ENCODE measurements at regions not wholly inside any gene's neighbourhood (a gene's known extent, or its start where the extent isn't known, plus 50 kb on each side); places are given as distances from the start of the nearest gene placed in this dataset.

GRCh38 chr14:25944020-25944419 is 653.8 kb downstream of the NOVA1 start:
- TF ChIP-seq POLR2A (IDR thresholded peaks at IDR 0.05) (no peak), POLR2AphosphoS5 (IDR thresholded peaks at IDR 0.05) (no peak)
- Histone ChIP-seq H3K36me3 (no peaks in the 10 kb centered on the region), H3K27ac (no peak overlapping the region), H3K27me3 (no peaks in the 10 kb centered on the region), H3K4me3 (no peak overlapping the region), H3K9me3 (no peaks in the 10 kb centered on the region), H3K4me1 (no peaks in the 10 kb centered on the region)
- ATAC-seq: no peak
- WGBS, 2 donors (ENCODE audit: low coverage in 1 of 2): 71 to 81% methylated on average over 3 of the region's 4 CpGs

- Histone ChIP-seq H3K27me3 (no peaks in the 10 kb centered on the region), H3K4me1 (no peaks in the 10 kb centered on the region), H3K27ac (no peak overlapping the region), H3K9me3 (no peaks in the 10 kb centered on the region), H3K36me3 (no peaks in the 10 kb centered on the region), H3K4me3 (no peak overlapping the region)
- WGBS, 2 donors (ENCODE audit: low coverage in 1 of 2): 80 to 100% methylated on average over 1 of the region's 1 CpG
- no peak for TF ChIP-seq POLR2A (IDR thresholded peaks at IDR 0.05)
- no peak for TF ChIP-seq POLR2AphosphoS5 (IDR thresholded peaks at IDR 0.05)
- TF ChIP-seq CTCF (IDR thresholded peaks at IDR 0.05): no peak
- no peak for TF ChIP-seq EP300 (IDR thresholded peaks at IDR 0.05)
- ATAC-seq: no peak
Observed at GRCh38 chr14:25943329-25943728, 654.5 kb downstream of the NOVA1 start.

- no peak for ATAC-seq
- 55 to 71% methylated on average over 3 of the region's 3 CpGs for WGBS, 2 donors (ENCODE audit: low coverage in 1 of 2)
- TF ChIP-seq CTCF (IDR thresholded peaks at IDR 0.05) (no peak), POLR2AphosphoS5 (IDR thresholded peaks at IDR 0.05) (no peak), POLR2A (IDR thresholded peaks at IDR 0.05) (no peak), EP300 (IDR thresholded peaks at IDR 0.05) (no peak)
Observed at GRCh38 chr14:25942090-25942489, 655.7 kb downstream of the NOVA1 start.

GRCh38 chr14:25933731-25934130 is 664.1 kb downstream of the NOVA1 start:
- WGBS, 2 donors (ENCODE audit: low coverage in 1 of 2): 56 to 85% methylated on average over 3 of the region's 3 CpGs
- no peak for TF ChIP-seq POLR2A (IDR thresholded peaks at IDR 0.05)
- TF ChIP-seq POLR2AphosphoS5 (IDR thresholded peaks at IDR 0.05): no peak
- no peak for TF ChIP-seq CTCF (IDR thresholded peaks at IDR 0.05)
- no peak for TF ChIP-seq EP300 (IDR thresholded peaks at IDR 0.05)
- Histone ChIP-seq H3K27me3 (no peaks in the 10 kb centered on the region), H3K36me3 (no peaks in the 10 kb centered on the region), H3K4me1 (no peaks in the 10 kb centered on the region), H3K27ac (no peak overlapping the region), H3K9me3 (no peaks in the 10 kb centered on the region), H3K4me3 (no peak overlapping the region)
- ATAC-seq: no peak

More at GRCh38 chr14:25942090-25942489, 655.7 kb downstream of the NOVA1 start:
- H3K4me1 ChIP-seq: no peaks in the 10 kb centered on the region
- no peak overlapping the region for H3K27ac ChIP-seq
- no peaks in the 10 kb centered on the region for H3K27me3 ChIP-seq
- no peaks in the 10 kb centered on the region for H3K36me3 ChIP-seq
- no peak overlapping the region for H3K4me3 ChIP-seq
- no peaks in the 10 kb centered on the region for H3K9me3 ChIP-seq

GRCh38 chr14:25929881-25930615 is 667.8 kb downstream of the NOVA1 start:
- Histone ChIP-seq H3K4me3 (no peak overlapping the region), H3K27ac (no peak overlapping the region), H3K9me3 (no peaks in the 10 kb centered on the region), H3K36me3 (no peaks in the 10 kb centered on the region), H3K4me1 (no peaks in the 10 kb centered on the region), H3K27me3 (no peaks in the 10 kb centered on the region)
- ATAC-seq: no peak
- whole genome bisulfite sequencing, 2 donors (ENCODE audit: low coverage in 1 of 2): 80 to 88% methylated on average over 3 to 7 of the region's 7 CpGs
- no peak for TF ChIP-seq CTCF (IDR thresholded peaks at IDR 0.05)
- TF ChIP-seq POLR2AphosphoS5 (IDR thresholded peaks at IDR 0.05): no peak
- TF ChIP-seq EP300 (IDR thresholded peaks at IDR 0.05): no peak
- no peak for TF ChIP-seq POLR2A (IDR thresholded peaks at IDR 0.05)

All from gastroesophageal sphincter (tissue), 4 donors.